HG03575 (cell line): ENCODE measurements at regions not wholly inside any gene's neighbourhood (a gene's known extent, or its start where the extent isn't known, plus 50 kb on each side); places are given as distances from the start of the nearest gene placed in this dataset.
"Not testable (repeated sequence)": the region's sequence is repeated elsewhere in the genome, so short reads cannot be mapped to it uniquely, and the experiment has no call there.

Experiments
- ATAC-seq: cut with Tn5 transposase; IDR thresholded peaks from one replicate; pipeline ENCODE4 v1.9.1; 2021; ENCODE audit not compliant: unreplicated experiment, insufficient number of reproducible peaks, low FRiP score; ENCODE audit errors: extremely low read depth

DNA sequence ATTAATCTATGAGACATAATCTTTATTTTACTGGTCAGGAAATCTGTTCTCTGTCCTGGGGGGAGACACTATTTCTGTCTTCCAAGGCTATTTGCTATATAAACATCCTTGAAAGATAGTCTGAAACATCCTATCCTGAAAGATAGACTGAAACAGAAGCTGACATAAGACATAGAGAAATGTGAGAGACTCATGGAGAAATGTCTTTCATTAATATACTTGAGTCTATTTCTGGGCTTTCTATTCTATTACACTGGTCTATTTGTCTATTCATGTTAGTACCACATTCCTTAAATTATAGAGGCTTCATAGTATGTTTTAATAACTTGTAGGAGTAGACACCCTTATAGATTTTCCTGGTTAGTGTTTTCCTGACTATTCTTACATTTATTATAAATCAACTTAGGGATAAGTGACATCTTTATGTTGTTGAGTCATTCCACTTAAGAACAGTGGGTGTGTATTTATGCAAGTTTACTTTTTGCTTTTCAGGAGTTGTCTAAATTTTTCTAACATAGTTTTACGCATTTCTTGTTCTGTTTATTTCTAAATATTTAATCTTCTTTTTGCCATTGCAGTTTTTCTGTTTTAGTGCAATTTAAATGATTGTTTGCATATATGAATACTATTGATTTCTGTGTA lies 244.9 kb upstream of the ZSWIM2 start:
- ATAC-seq = no peak

DNA sequence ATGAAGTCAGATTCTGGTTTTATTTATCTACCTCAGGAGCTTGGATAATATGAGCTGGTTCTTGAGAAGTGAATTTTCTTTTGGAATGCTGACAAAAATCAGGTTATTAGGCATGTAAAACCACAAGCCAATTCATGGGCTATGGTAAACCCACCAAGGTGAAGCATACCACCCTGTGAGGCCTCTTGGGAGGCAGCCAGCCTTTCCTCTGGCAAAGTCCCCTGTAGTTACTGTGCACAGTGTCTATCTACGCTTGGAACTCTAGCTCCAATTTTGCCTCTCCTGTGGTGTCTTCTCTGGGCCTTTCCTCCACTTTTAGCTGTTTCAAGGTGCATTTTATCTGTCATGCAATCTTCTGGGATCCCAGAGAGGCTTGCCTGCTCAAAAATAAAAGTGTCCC lies 242.7 kb upstream of the ZSWIM2 start:
- no peak for ATAC-seq

DNA sequence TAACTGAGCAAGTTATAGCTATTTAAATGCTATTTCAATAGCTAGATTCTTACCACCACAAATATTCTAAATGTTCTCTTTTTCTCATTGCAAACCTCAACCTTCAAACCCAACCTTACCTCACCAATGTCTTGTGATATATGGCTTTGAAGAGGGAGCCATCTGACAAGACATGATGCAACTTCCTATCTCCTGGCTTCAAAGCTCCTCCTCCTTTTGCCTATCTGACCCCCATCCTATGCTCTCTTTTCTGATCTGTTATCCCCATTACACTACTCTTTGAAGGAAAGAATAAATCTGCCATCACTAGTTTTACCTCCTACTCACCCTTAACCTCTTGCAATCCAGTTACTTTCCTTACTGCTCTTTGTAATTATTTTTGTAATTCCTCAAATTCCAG lies 235.6 kb upstream of the ZSWIM2 start:
- no peak for ATAC-seq

DNA sequence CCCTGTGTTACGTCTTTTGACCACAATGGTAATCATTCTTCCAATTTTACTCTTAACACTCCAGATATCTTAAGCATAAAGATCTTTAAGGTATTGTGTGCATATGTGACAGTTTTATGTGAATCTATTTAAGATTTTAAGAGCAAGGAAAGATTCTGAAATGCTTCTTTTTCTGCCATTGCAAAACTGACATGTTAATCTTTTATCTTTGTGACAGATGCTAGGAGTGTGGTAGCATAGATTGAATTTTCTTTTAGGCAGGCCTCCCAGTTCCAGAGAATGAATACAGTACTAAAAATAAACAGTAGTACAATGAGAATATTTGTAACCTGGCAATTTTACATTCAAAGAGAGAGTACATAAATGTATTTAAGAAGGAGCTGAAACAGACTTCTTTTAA lies 232.5 kb upstream of the ZSWIM2 start:
- no peak for ATAC-seq

DNA sequence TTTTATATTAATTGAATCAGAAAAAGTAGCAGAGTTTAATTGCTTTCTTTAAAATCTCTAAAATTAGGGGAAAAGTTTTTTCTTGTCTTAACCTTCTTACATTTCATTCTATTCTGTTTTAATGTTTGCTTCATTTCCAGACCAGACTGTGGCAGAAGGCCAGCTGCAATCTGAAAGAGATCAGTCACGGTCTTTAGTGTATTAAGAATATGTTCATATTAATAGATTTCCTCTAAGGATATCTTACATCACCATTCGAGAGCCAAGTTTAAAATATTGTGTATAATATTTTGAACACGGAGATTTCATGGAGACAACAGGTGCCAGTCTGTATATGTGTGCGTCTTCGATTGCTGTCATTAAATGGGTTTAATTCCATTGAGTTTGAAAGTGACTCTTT lies 230.9 kb upstream of the ZSWIM2 start:
- no peak for ATAC-seq

DNA sequence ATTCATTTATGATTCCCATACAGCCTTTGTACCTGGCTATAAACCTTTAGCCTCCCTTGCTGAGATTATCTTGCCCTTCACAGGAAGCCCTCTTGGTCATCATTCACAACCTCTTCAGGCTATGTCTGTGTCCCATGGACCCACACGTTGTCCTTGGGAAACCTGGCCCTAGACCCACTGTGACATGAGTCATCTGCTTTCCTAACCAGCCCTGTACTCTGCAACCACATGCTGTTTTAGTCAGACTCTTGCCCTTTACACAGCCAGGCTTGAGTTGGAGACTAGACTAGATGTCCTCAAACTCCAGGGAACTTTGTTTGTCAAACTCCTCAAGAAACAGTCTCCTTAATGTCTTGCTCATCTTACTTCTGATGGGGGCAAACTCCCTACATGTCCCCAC lies 229.3 kb upstream of the ZSWIM2 start:
- no peak for ATAC-seq

DNA sequence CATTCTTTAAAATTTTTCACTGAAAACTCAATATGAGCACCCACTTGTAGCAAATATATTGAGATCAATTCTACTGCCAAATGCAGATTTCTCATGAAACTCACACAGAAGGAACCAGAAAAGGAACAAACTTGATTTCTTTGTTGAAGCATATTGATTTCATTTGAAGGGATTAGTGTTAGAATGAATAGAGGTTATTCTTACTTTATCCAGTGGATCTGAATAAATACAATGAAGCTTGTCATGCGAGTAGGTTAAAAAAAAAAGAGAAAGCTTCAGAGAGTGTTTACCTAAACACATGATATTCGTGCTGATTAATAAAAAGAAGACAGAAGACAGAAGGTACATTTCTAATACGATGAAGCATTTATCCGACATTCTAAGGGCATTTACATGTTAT lies 226.7 kb upstream of the ZSWIM2 start:
- no peak for ATAC-seq

DNA sequence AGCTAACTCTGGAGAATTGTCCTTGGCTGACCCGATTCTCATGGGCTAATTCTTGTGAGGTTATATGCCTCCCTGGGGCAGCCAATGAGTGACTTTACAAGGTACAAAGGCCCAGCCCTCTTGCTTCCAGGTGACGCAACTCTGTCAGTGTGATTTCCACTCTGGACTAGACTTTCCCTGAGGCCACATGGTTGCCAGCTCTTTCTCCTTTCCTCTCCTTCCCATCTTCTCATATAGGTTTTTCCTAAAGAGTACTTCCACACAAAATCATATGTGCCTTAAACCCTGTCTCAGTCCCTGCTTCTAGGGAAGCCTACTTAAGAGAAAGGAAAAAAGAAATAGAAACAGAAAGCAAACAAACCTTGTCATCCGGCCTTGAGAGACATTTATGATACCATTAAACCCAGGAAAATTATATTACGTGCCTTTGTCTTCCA lies 226.2 kb upstream of the ZSWIM2 start:
- ATAC-seq = no peak

DNA sequence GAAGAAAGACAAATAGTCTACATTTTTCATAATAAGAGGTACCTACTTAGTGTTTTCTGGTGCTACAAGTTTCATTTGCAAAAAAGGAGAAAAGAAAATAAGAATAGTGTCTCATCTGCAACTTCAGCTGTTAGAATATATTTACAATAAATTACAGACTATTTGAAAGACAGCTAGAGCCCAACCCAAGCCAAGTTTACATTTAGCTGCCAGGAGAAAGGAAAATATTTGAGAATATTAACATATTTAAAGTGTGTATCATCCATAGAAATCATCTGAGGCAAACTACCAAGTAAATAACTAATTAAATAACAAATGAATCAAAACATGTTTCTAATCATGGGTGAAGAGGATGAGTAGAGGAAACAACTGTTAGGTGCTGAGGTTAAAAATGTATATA lies 209.2 kb upstream of the ZSWIM2 start:
- ATAC-seq = no peak

DNA sequence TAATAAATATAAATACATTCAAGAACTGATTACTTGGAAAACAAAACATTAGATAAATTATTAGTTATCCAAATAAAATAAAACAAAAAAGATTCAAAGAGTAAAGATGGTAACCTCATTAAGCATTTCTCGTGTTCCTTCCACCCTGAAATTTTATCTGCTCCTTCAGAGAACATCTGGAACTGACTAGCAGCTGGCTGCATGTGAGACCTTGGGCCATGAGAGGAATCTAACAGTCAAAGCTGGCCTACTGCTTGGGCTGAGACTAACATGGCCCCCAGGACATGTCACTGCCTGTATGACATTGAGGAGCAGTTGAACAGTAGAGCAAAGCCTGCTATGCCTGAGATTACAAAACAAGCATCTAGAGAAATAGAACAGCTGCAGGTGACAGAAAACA lies 208.5 kb upstream of the ZSWIM2 start:
- no peak for ATAC-seq

DNA sequence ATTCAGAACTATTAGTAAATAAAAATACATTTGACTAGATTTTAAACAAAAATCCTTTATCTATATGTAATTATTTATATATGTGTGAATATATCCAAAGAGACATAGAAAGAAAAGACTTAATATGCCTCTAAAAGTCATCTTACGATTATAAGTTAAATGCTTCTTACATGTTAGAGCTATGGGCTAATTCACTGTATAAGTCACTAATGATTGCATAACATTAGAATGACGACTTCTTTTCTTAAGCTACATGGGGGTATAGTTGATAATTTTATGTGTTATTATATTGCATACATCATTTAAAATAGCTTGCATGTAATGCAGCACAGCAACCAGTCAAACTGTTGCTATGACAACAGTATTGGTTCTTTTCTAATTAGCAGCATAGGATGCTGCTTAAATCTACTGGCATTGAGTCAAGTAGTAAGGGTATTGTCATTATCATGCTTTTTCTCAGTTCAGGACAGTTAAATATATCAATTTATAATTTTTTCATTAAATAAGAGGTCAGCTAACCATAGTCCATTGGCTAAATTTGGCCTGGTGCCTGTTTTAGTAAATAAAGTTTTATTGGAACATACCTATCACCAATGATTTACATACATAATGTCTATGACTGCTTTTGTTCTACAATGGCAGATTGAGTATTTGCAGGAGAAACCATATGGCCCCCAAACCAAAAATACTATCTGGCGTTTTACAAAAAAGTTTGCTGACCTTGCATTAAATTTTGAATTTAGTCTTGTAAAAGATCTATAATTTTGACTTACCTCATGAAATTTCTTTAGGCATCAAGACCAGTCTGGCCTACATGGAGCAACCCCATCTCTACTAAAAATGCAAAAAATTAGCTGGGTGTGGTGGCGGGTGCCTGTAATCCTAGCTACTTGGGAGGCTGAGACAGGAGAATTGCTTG lies 207.7 kb upstream of the ZSWIM2 start:
- ATAC-seq = no peak

DNA sequence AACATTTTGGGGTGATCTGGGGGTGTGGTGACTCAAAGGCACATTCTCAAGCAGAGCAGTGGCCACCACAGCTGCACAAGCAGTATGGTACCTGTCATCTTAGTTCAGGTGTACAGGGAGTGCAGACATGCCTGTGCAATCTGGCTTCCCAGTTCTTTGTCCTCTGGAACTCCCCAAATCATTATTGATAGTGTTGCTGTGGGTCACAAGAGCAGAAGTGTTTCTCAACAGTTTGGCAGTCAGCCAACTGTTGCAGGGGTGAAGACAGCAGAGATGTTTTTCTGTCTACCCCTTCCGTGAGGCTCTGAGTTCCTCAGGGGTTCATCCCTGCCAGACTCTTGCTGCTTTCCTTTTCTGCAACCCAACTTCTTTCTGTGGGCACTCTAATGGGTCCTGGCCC lies 206.5 kb upstream of the ZSWIM2 start:
- ATAC-seq = no peak

DNA sequence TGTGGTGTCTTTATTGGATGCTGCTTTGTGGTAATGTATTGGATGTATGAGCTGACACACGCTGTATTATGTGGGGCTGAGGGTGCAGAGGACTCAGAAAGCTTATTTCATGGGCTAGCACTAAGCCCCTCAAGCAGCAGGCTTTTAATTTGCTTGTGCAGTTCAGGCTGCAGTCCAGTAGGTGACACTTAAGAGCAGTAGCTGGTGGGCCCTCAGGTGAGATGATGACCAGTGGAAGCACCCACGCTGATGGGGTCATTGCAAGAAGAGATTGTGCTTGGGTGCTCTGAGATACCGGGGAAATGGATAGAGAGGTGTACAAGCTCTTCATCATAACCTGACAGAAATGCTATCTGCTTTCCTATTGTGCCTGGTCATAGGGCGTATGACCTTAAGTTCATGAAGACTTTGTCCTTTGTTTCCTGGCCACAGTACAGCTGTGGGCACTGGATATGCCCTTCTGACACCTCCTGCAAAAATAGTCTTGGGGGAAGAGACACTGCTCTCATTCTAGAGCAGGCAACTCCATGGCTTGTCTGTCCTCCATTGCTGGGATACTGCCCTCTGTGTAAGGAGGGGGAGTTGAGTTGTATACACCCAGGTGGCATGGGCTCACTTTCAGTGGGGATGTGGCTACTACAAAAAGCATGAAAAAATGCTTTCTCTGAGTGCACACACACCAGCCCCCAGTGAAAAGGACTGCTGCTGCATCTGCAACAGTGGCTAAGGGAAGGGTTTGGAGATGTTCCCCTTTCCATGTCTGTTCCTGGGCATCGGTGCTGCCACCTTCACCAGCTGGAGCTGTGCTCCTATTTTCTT lies 205.7 kb upstream of the ZSWIM2 start:
- ATAC-seq = no peak

DNA sequence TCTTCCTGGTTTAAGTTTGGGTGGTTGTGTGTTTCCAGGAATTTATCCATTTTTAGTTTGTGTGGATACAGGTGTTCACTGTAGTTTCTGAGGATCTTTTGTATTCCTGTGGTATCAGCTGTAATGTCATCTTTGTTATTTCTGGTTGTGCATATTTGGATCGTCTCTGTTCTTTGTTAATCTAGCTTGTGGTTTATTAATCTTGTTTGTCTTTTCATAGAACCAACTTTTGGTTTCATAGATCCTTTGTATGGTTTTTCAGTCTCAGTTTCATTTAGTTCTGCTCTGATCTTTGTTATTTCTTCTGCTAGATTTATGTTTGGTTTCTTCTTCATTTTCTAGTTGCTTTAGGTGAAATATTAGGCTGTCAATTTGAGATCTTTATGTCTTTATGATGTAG lies 202.4 kb upstream of the ZSWIM2 start:
- peak; percentile 87 for ATAC-seq

DNA sequence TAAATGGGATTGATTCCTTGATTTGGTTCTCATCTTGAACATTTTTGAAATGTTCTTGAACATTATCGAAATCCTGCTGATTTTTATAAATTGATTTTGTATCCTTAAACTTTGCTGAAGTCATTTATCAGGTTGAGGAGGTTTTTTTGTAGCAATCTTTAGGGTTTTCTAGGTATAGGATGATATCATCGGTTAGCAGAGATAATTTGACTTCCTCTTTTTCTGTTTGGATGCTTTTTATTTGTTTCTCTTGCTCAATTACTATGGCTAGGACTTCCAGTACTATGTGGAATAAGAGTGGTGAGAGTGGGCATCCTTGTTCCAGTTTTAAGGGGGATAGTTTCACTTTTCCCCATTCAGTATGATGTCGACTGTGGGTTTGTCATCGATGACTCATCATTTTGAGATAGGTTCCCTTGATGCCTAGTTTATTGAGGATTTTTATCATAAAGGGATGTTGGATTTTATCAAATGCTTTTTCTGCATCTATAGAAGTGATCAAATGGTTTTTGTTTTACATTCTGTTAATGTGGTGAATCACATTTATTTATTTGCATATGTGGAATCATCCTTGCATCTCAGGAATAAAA lies 201.5 kb upstream of the ZSWIM2 start:
- no peak for ATAC-seq

DNA sequence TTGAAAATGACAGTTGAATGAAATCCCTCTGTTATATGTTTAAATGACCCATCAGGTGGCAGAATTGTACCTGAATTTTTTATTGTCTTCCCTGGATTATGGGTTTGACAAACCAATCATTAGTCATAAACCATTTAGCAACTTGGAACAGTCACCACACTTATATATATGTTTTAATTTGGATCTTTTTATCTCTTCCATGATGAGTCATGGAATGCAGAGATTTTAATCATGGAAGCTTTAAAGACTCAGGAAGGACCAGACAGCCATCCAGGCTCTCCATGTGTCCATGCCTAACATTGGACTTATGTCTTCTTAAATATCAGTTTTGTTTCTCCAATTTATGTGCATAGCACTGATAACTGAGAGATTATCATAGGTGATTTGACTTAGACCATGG lies 188.3 kb upstream of the ZSWIM2 start:
- ATAC-seq = no peak

DNA sequence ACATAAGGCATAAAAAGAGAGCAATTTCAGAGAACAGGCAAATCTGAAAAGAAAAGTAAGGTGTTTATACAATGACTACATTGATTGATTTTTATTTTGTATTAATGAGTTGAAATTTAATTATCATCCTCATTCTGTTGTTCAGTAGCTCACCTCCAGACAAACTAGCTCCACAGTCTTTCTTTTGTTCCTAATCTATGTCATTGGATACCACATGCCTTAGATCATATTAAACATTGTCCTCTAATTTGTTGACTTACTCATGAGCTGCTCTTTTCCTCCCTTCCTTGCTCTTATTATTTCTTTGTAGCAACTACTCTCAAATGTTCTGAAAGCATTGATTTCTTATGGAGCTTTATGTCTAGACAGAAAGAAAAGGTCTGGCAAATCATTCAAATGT lies 185.5 kb upstream of the ZSWIM2 start:
- no peak for ATAC-seq

DNA sequence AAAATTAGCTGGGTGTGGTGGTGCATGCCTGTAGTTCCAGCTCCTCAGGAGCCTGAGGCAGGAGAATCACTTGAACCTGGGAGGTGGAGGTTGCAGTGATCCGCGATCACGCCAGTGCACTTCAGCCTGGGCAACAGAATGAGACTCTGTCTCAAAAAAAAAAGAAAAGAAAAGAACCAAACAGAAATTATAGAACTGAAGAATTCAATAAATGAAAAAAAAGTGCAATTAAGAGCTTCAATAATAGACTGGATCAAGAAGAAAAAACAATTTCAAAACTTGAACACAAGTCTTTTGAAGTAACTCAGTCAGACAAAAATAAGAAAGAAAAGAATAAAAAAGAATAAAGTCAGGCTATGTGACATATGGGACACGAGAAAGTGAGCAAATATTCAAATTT lies 175.8 kb upstream of the ZSWIM2 start:
- ATAC-seq = no peak

DNA sequence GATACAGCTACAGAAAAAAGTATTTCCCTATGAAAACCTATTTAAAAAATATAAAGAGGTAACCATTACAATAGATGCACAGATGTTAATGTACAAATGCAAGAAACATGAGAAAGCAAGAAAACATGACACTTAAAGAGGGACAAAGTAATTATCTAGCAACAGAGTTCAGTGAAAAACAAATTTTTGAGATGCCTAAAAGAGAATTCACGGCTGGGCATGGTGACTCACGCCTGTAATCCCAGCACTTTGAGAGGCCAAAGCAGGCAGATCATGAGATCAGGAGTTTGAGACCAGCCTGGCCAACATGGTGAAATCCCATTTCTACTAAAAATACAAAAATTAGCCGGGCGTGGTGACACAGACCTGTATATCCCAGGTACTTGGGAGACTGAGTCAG lies 175.0 kb upstream of the ZSWIM2 start:
- ATAC-seq = not testable (repeated sequence)
